ENCODE measurements at regions not wholly inside any gene's neighbourhood (a gene's known extent, or its start where the extent isn't known, plus 50 kb on each side); places are given as distances from the start of the nearest gene placed in this dataset.

GRCh38 chr7:18216270-18216669, 188.6 kb upstream of the PRPS1L1 start:
- TF ChIP-seq, protein P1, sequence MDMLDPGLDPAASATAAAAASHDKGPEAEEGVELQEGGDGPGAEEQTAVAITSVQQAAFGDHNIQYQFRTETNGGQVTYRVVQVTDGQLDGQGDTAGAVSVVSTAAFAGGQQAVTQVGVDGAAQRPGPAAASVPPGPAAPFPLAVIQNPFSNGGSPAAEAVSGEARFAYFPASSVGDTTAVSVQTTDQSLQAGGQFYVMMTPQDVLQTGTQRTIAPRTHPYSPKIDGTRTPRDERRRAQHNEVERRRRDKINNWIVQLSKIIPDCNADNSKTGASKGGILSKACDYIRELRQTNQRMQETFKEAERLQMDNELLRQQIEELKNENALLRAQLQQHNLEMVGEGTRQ (CRISPR knock-in tag; IDR thresholded peaks at IDR 0.05): no peak
- TF ChIP-seq, protein P2, sequence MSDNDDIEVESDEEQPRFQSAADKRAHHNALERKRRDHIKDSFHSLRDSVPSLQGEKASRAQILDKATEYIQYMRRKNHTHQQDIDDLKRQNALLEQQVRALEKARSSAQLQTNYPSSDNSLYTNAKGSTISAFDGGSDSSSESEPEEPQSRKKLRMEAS (CRISPR knock-in tag; IDR thresholded peaks at IDR 0.05): no peak
